Neural progenitor cell (in vitro differentiated cells): ENCODE measurements at regions not wholly inside any gene's neighbourhood (a gene's known extent, or its start where the extent isn't known, plus 50 kb on each side); places are given as distances from the start of the nearest gene placed in this dataset.

Source experiments
- DNase-seq: peaks from one replicate; pipeline ENCODE4 v3.0.0-alpha.2; 2016; ENCODE audit warnings: low spot score
- H2AFZ ChIP-seq: fragments of 200-600 bp; sonication (generic); replicated peaks from 2 replicates; pipeline ENCODE4 v1.6.1; 2016; ENCODE audit warnings: antibody characterized with exemption
- H3F3A ChIP-seq: fragments of 200-600 bp; sonication (generic); 2 replicates; pipeline ENCODE4 v1.6.1; 2016; ENCODE audit warnings: antibody characterized with exemption, low read depth
- H3K27ac ChIP-seq: fragments of 200-600 bp; sonication (generic); 2 replicates; pipeline ENCODE4 v1.5.1; 2016; ENCODE audit warnings: mild to moderate bottlenecking
- H3K27me3 ChIP-seq: fragments of 200-600 bp; sonication (generic); 2 replicates; pipeline ENCODE4 v1.6.1; 2016; ENCODE audit warnings: mild to moderate bottlenecking, moderate library complexity
- H3K36me3 ChIP-seq: fragments of 200-600 bp; sonication (generic); 2 replicates; pipeline ENCODE4 v1.5.1; 2016
- H3K4me1 ChIP-seq: fragments of 200-600 bp; sonication (generic); 2 replicates; pipeline ENCODE4 v1.6.1; 2016; ENCODE audit warnings: mixed run types
- H3K4me2 ChIP-seq: fragments of 200-600 bp; sonication (generic); 2 replicates; pipeline ENCODE4 v1.6.1; 2016
- H3K4me3 ChIP-seq: fragments of 200-600 bp; sonication (generic); 2 replicates; pipeline ENCODE4 v1.5.1; 2016
- H3K79me2 ChIP-seq: fragments of 200-600 bp; sonication (generic); 2 replicates; pipeline ENCODE4 v1.6.1; 2016; ENCODE audit warnings: low read depth
- H3K9ac ChIP-seq: fragments of 200-600 bp; sonication (generic); 2 replicates; pipeline ENCODE4 v1.6.1; 2016
- H3K9me3 ChIP-seq: fragments of 200-600 bp; sonication (generic); 2 replicates; pipeline ENCODE4 v1.5.1; 2016; ENCODE audit warnings: low read depth
- H4K20me1 ChIP-seq: fragments of 200-600 bp; sonication (generic); 2 replicates; pipeline ENCODE4 v1.6.1; 2016; ENCODE audit warnings: low read depth
- H3K27ac Mint-ChIP-seq: 3 replicates; pipeline ENCODE4 v1.8.0; 2021; ENCODE audit warnings: mixed read lengths
- H3K27me3 Mint-ChIP-seq: 2 replicates; pipeline ENCODE4 v1.8.0; 2022; ENCODE audit warnings: low read depth, mild to moderate bottlenecking, inconsistent platforms, moderate library complexity, mixed read lengths; ENCODE audit not compliant: insufficient read depth
- H3K36me3 Mint-ChIP-seq: 3 replicates; pipeline ENCODE4 v1.8.0; 2021; ENCODE audit warnings: mixed read lengths
- H3K4me1 Mint-ChIP-seq: 3 replicates; pipeline ENCODE4 v1.8.0; 2021; ENCODE audit warnings: mixed read lengths
- H3K4me3 Mint-ChIP-seq: 3 replicates; pipeline ENCODE4 v1.8.0; 2021; ENCODE audit warnings: mild to moderate bottlenecking, moderate library complexity, mixed read lengths
- H3K9me3 Mint-ChIP-seq: 3 replicates; pipeline ENCODE4 v1.8.0; 2020; ENCODE audit warnings: mixed read lengths
- CTCF ChIP-seq: fragments of 200-600 bp; sonication (generic); IDR thresholded peaks from 2 replicates; pipeline ENCODE4 v1.5.1; 2017; ENCODE audit warnings: antibody characterized with exemption, mild to moderate bottlenecking
- EZH2 ChIP-seq: fragments of 200-600 bp; sonication (generic); IDR thresholded peaks from 2 replicates; pipeline ENCODE4 v1.6.1; 2017; ENCODE audit warnings: antibody characterized with exemption, mild to moderate bottlenecking, moderate library complexity
- EZH2phosphoT487 ChIP-seq: fragments of 200-600 bp; sonication (generic); IDR thresholded peaks from 2 replicates; pipeline ENCODE4 v1.6.1; 2017; ENCODE audit warnings: antibody characterized with exemption

- Mint-ChIP-seq H3K4me1 (peaks cover 14% of the 10 kb centered on the region), H3K27ac (no peak overlapping the region), H3K4me3 (no peak overlapping the region), H3K9me3 (peaks cover 4% of the 10 kb centered on the region), H3K36me3 (peaks cover 1% of the 10 kb centered on the region), H3K27me3 (peaks cover 11% of the 10 kb centered on the region)
- Histone ChIP-seq H3K4me1 (no peaks in the 10 kb centered on the region), H3K79me2 (no peaks in the 10 kb centered on the region), H4K20me1 (no peaks in the 10 kb centered on the region), H3K4me2 (no peak overlapping the region), H3F3A (no peaks in the 10 kb centered on the region), H2AFZ (no peak overlapping the region), H3K27ac (no peak overlapping the region), H3K4me3 (no peak overlapping the region), H3K36me3 (no peaks in the 10 kb centered on the region), H3K9me3 (no peaks in the 10 kb centered on the region), H3K27me3 (no peaks in the 10 kb centered on the region), H3K9ac (no peak overlapping the region)
- peak; percentile 8 for DNase-seq
- TF ChIP-seq CTCF (no peak), EZH2 (no peak), EZH2phosphoT487 (no peak)
Observed at GRCh38 chr5:54628050-54628449, 110.5 kb downstream of the SNX18 start.

GRCh38 chr5:54626407-54626806 is 108.8 kb downstream of the SNX18 start:
- no peak overlapping the region for H3K4me3 Mint-ChIP-seq
- peaks cover 8% of the 10 kb centered on the region for H3K4me1 ChIP-seq
- no peak overlapping the region for H3K4me2 ChIP-seq
- H3K36me3 ChIP-seq, result no peaks in the 10 kb centered on the region
- H3K27me3 Mint-ChIP-seq, result peaks cover 13% of the 10 kb centered on the region
- no peak overlapping the region for H3K27ac Mint-ChIP-seq
- TF ChIP-seq EZH2phosphoT487, result no peak
- TF ChIP-seq CTCF, result no peak
- no peak for TF ChIP-seq EZH2
- H4K20me1 ChIP-seq, result no peaks in the 10 kb centered on the region
- peaks cover 4% of the 10 kb centered on the region for H3K9me3 Mint-ChIP-seq
- no peak overlapping the region for H3K27ac ChIP-seq
- H3F3A ChIP-seq, result no peaks in the 10 kb centered on the region
- H3K4me1 Mint-ChIP-seq, result peaks cover 25% of the 10 kb centered on the region
- H3K4me3 ChIP-seq, result no peak overlapping the region
- peaks cover 1% of the 10 kb centered on the region for H3K36me3 Mint-ChIP-seq
- DNase-seq, result no peak
- no peak overlapping the region for H3K9ac ChIP-seq
- no peaks in the 10 kb centered on the region for H3K9me3 ChIP-seq
- no peaks in the 10 kb centered on the region for H3K79me2 ChIP-seq
- H3K27me3 ChIP-seq, result no peaks in the 10 kb centered on the region
- H2AFZ ChIP-seq, result no peak overlapping the region

- Histone ChIP-seq H3K4me1 (peaks cover 9% of the 10 kb centered on the region), H3K4me3 (no peak overlapping the region), H3K36me3 (no peaks in the 10 kb centered on the region), H3K4me2 (no peak overlapping the region), H3F3A (no peaks in the 10 kb centered on the region), H2AFZ (no peak overlapping the region), H3K79me2 (no peaks in the 10 kb centered on the region), H3K9ac (no peak overlapping the region), H3K9me3 (no peaks in the 10 kb centered on the region), H3K27me3 (no peaks in the 10 kb centered on the region), H3K27ac (no peak overlapping the region), H4K20me1 (no peaks in the 10 kb centered on the region)
- no peak for TF ChIP-seq EZH2
- TF ChIP-seq EZH2phosphoT487, result no peak
- no peak for TF ChIP-seq CTCF
- Mint-ChIP-seq H3K27me3 (peaks cover 8% of the 10 kb centered on the region), H3K36me3 (peaks cover 1% of the 10 kb centered on the region), H3K9me3 (peaks cover 2% of the 10 kb centered on the region), H3K27ac (no peak overlapping the region), H3K4me3 (no peak overlapping the region), H3K4me1 (peaks cover 39% of the 10 kb centered on the region)
- no peak for DNase-seq
Observed at GRCh38 chr5:54624805-54625568, 107.4 kb downstream of the SNX18 start.
